ENCODE measurements at regions not wholly inside any gene's neighbourhood (a gene's known extent, or its start where the extent isn't known, plus 50 kb on each side); places are given as distances from the start of the nearest gene placed in this dataset.

- Mint-ChIP-seq H3K4me1 (ENCODE audit: low read depth, unreplicated experiment) (no peaks in the 10 kb centered on the region), H3K27ac (ENCODE audit: unreplicated experiment) (no peak overlapping the region), H3K9me3 (ENCODE audit: unreplicated experiment) (no peaks in the 10 kb centered on the region), H3K4me3 (ENCODE audit: unreplicated experiment) (no peak overlapping the region), H3K36me3 (ENCODE audit: unreplicated experiment) (no peaks in the 10 kb centered on the region), H3K27me3 (ENCODE audit: unreplicated experiment) (no peaks in the 10 kb centered on the region)
- no peak for TF ChIP-seq CTCF (IDR thresholded peaks at IDR 0.05; ENCODE audit: partially characterized antibody, unreplicated experiment)
- DNase-seq: no peak
Observed at GRCh38 chr18:43380104-43380672, 102.9 kb upstream of the SYT4 start.

GRCh38 chr18:43382641-43383403 lies 105.5 kb upstream of the SYT4 start:
- H3K27ac Mint-ChIP-seq (ENCODE audit: unreplicated experiment): no peak overlapping the region
- no peaks in the 10 kb centered on the region for H3K4me1 Mint-ChIP-seq (ENCODE audit: low read depth, unreplicated experiment)
- no peak for TF ChIP-seq CTCF (IDR thresholded peaks at IDR 0.05; ENCODE audit: partially characterized antibody, unreplicated experiment)
- H3K9me3 Mint-ChIP-seq (ENCODE audit: unreplicated experiment): no peaks in the 10 kb centered on the region
- no peaks in the 10 kb centered on the region for H3K36me3 Mint-ChIP-seq (ENCODE audit: unreplicated experiment)
- no peak for DNase-seq
- H3K4me3 Mint-ChIP-seq (ENCODE audit: unreplicated experiment): no peak overlapping the region
- no peaks in the 10 kb centered on the region for H3K27me3 Mint-ChIP-seq (ENCODE audit: unreplicated experiment)

- Mint-ChIP-seq H3K9me3 (ENCODE audit: unreplicated experiment) (no peaks in the 10 kb centered on the region), H3K36me3 (ENCODE audit: unreplicated experiment) (no peaks in the 10 kb centered on the region), H3K27ac (ENCODE audit: unreplicated experiment) (no peak overlapping the region), H3K27me3 (ENCODE audit: unreplicated experiment) (no peaks in the 10 kb centered on the region), H3K4me1 (ENCODE audit: low read depth, unreplicated experiment) (no peaks in the 10 kb centered on the region), H3K4me3 (ENCODE audit: unreplicated experiment) (no peak overlapping the region)
- no peak for DNase-seq
- no peak for TF ChIP-seq CTCF (IDR thresholded peaks at IDR 0.05; ENCODE audit: partially characterized antibody, unreplicated experiment)
Observed at GRCh38 chr18:43389163-43389562, 111.9 kb upstream of the SYT4 start.

GRCh38 chr18:43392168-43392567 lies 114.9 kb upstream of the SYT4 start:
- no peak for TF ChIP-seq CTCF (IDR thresholded peaks at IDR 0.05; ENCODE audit: partially characterized antibody, unreplicated experiment)
- Mint-ChIP-seq H3K9me3 (ENCODE audit: unreplicated experiment) (no peaks in the 10 kb centered on the region), H3K36me3 (ENCODE audit: unreplicated experiment) (no peaks in the 10 kb centered on the region), H3K4me1 (ENCODE audit: low read depth, unreplicated experiment) (peaks cover 2% of the 10 kb centered on the region), H3K27me3 (ENCODE audit: unreplicated experiment) (no peaks in the 10 kb centered on the region), H3K27ac (ENCODE audit: unreplicated experiment) (no peak overlapping the region), H3K4me3 (ENCODE audit: unreplicated experiment) (no peak overlapping the region)
- no peak for DNase-seq

GRCh38 chr18:43393174-43393573 lies 115.9 kb upstream of the SYT4 start:
- Mint-ChIP-seq H3K27me3 (ENCODE audit: unreplicated experiment) (no peaks in the 10 kb centered on the region), H3K36me3 (ENCODE audit: unreplicated experiment) (no peaks in the 10 kb centered on the region), H3K4me1 (ENCODE audit: low read depth, unreplicated experiment) (peaks cover 2% of the 10 kb centered on the region), H3K9me3 (ENCODE audit: unreplicated experiment) (no peaks in the 10 kb centered on the region), H3K27ac (ENCODE audit: unreplicated experiment) (no peak overlapping the region), H3K4me3 (ENCODE audit: unreplicated experiment) (no peak overlapping the region)
- TF ChIP-seq CTCF (IDR thresholded peaks at IDR 0.05; ENCODE audit: partially characterized antibody, unreplicated experiment): no peak
- DNase-seq: no peak

Measured in glutamatergic neuron (in vitro differentiated cells).